Epithelial cell of esophagus (primary cell): ENCODE measurements at regions not wholly inside any gene's neighbourhood (a gene's known extent, or its start where the extent isn't known, plus 50 kb on each side); places are given as distances from the start of the nearest gene placed in this dataset.

ENCODE experiments used
- DNase-seq: peaks from one replicate; pipeline ENCODE4 v3.0.0; 2010; ENCODE audit warnings: low read depth
- H3K4me3 ChIP-seq: 2 replicates; pipeline ENCODE4 v1.5.1; 2011; ENCODE audit warnings: mild to moderate bottlenecking, low read length, control low read depth
- TF ChIP-seq, protein P1 (sequence below): IDR thresholded peaks from 2 replicates; pipeline ENCODE4 v1.5.1; 2011; ENCODE audit warnings: low read depth, mild to moderate bottlenecking, low read length, control low read depth, inconsistent platforms; ENCODE audit not compliant: insufficient read depth; ENCODE audit errors: missing control alignments

DNA sequence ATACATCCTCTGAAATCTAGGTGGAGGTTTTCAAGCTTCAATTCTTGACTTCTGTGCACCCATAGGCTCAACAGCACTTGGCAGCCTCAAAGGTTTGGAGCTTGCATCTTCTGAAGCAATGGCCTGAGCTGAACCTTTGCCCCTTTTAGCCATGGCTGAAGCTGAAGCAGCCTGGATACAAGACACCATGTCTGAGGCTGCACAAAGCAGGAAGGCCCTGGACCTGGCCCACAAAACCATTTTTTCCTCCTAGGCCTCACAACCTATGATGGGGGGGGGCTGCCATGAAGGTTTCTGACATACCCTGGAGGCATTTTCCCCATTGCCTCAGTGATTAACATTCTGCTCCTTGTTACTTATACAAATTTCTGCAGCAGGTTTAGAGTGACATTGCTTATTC, 173.3 kb upstream of the PRMT6 start:
- H3K4me3 ChIP-seq: no peak overlapping the region
- TF ChIP-seq, protein P1, sequence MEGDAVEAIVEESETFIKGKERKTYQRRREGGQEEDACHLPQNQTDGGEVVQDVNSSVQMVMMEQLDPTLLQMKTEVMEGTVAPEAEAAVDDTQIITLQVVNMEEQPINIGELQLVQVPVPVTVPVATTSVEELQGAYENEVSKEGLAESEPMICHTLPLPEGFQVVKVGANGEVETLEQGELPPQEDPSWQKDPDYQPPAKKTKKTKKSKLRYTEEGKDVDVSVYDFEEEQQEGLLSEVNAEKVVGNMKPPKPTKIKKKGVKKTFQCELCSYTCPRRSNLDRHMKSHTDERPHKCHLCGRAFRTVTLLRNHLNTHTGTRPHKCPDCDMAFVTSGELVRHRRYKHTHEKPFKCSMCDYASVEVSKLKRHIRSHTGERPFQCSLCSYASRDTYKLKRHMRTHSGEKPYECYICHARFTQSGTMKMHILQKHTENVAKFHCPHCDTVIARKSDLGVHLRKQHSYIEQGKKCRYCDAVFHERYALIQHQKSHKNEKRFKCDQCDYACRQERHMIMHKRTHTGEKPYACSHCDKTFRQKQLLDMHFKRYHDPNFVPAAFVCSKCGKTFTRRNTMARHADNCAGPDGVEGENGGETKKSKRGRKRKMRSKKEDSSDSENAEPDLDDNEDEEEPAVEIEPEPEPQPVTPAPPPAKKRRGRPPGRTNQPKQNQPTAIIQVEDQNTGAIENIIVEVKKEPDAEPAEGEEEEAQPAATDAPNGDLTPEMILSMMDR: no peak
- no peak for DNase-seq

DNA sequence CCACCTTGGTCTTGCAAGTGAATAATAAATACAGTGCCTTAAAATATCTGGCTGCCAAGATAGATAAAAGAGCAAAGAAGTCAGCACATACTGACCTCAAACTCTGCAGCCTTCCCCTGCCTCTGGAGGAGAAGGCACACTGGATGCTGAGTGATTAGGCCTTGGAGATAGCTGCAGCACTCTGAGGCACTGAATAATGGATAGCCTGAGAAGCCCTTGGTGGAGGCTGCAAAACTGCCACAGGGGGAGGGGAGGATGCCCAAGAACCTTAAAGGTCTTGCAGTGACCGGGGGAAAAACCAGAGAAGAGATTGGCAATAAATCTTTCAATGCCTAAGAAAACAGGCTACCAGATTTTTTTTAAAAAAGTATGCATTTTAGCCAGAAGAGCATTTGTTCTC, 167.4 kb upstream of the PRMT6 start:
- DNase-seq: no peak
- TF ChIP-seq, protein P1: no peak
- H3K4me3 ChIP-seq: no peak overlapping the region

DNA sequence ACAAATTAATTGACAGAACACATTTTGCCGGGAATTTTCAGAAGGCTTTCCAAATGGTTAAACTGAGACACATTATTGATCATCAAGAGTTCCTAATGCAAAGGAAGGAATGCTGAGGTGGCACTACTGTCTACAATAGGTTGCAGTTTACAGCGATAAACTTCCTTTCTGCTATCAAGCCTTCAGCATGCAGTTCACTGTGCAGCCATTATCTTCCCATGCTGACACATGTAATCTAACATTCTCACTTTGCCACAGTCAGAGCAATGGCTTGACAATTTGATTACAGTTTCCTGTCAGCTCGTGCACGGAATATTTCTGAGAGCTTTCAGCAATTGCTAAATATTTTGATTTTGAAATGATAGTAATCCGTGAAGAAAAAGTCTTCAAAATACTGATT, 166.9 kb upstream of the PRMT6 start:
- no peak for DNase-seq
- no peak overlapping the region for H3K4me3 ChIP-seq
- TF ChIP-seq, protein P1: no peak

DNA sequence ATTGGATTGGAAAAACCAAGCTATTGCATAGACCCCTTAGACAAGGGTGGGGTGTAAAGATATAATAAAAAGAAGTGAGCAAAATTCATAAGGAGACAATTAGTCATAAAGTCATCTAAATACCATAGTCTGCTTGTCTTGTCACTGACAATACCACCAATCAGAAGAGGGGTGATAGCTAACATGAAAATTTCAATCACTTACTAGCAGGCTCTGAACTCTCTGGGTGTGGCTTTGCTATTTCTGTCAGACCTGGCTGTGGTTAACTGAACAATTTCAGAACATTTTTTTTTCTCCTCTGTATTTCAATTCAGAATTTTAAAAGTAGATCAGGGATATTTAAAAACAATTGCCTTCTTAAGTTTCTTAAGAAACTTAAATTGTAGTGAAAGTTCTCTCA, 158.5 kb upstream of the PRMT6 start:
- no peak for DNase-seq
- TF ChIP-seq, protein P1: no peak
- H3K4me3 ChIP-seq: no peak overlapping the region

DNA sequence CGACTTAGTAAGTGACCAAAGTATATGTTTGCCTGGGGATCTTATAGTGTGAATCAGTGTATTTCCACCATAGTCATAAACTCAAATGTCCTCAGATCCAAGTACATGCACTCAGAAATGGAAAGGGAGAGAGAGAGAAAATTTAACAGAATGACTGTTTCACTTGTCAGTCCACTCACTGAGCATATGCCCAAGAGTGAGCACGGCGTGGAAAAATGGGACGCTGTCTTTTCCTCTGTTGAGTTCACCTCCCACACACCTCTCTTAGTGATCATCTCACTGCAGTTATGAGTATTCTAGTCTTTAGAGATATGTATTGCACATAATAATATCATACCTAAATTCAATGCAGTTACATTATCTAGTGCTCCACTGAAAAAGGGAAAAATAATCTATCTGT, 156.8 kb upstream of the PRMT6 start:
- DNase-seq: no peak
- TF ChIP-seq, protein P1: no peak
- no peak overlapping the region for H3K4me3 ChIP-seq

DNA sequence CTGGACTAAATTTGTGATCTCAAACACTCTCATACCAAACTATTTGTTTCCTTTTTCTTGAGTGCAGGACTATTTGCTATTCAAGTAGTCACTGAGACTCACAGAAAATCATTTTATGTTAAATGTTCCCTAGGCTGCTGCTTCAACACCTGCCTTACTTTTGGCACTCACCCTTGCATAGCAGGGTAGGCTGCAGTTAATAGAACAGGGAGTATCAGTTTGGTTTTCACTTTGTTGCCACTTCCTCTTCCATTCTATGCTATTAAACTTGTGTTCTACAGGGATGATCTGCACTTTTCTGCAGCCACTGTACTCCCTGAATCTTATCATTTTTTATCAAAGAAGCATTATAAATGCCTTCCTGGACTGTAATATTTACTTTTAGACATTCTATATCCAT, 148.7 kb upstream of the PRMT6 start:
- DNase-seq: no peak
- TF ChIP-seq, protein P1: no peak
- H3K4me3 ChIP-seq: no peak overlapping the region

DNA sequence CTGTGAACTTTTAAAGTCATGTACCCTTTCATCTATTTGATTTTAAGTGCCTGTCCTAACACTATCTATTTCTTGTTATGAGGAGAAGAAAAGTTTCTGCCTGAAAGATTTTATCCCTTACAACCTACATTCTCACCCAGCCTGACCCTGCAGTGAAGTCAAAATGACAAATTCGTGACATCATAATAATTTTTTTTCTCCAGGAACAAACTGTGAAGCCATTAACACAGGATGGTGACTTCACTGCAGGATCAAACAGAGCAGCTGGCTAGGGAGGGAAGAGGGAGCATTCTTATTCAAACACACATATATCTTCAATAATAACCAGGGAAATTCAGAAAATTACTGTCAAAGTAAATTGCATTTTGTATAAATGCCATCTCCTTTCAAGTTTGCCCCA, 147.8 kb upstream of the PRMT6 start:
- TF ChIP-seq, protein P1: no peak
- no peak overlapping the region for H3K4me3 ChIP-seq
- no peak for DNase-seq
